Liver (tissue), 3 donors: ENCODE measurements at regions not wholly inside any gene's neighbourhood (a gene's known extent, or its start where the extent isn't known, plus 50 kb on each side); places are given as distances from the start of the nearest gene placed in this dataset.

Experiments
- FOXA1 ChIP-seq: IDR thresholded peaks from 2 replicates; pipeline ENCODE4 v1.6.1; 2016; ENCODE audit warnings: antibody characterized with exemption
- RAD21 ChIP-seq, 2 donors: IDR thresholded peaks; 2 replicates each; pipeline ENCODE4 v1.6.1; 2016; ENCODE audit warnings: antibody characterized with exemption in 2 of 2, mild to moderate bottlenecking in 2 of 2
- TF ChIP-seq, protein P1 (sequence below): fragments of 150-350 bp; IDR thresholded peaks from 2 replicates; pipeline ENCODE4 v1.5.1; 2017; ENCODE audit warnings: improper control_type of control experiment, low read depth, low read length; ENCODE audit not compliant: missing input control
- TF ChIP-seq, protein P2 (sequence below): IDR thresholded peaks from 2 replicates; pipeline ENCODE4 v1.6.1; 2016; ENCODE audit warnings: antibody characterized with exemption, mild to moderate bottlenecking
- TF ChIP-seq, protein P3 (sequence below): IDR thresholded peaks from 2 replicates; pipeline ENCODE4 v1.6.1; 2016; ENCODE audit warnings: antibody characterized with exemption
- donor health status: healthy.
- donor health status: healthy.

DNA sequence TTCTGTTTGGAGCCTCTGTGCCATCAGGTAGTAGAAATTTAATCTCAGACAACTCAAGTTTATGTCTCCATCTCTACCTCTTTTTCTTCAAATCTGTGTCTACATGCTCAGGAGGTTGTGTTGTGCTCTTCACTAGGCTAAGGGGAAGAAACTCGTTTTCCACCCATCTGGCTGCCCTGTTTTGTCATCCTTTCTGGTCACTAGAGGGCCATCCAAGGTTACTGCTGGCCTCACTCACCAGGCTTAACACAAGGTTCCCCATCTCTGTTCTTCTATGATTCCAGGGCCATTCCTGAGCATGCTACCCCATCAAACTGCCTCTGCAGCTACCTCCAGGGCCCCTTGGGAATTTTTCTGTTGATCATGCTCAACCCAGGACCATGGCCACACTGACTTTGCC lies 213.3 kb upstream of the FBXL7 start:
- TF ChIP-seq, protein P1, sequence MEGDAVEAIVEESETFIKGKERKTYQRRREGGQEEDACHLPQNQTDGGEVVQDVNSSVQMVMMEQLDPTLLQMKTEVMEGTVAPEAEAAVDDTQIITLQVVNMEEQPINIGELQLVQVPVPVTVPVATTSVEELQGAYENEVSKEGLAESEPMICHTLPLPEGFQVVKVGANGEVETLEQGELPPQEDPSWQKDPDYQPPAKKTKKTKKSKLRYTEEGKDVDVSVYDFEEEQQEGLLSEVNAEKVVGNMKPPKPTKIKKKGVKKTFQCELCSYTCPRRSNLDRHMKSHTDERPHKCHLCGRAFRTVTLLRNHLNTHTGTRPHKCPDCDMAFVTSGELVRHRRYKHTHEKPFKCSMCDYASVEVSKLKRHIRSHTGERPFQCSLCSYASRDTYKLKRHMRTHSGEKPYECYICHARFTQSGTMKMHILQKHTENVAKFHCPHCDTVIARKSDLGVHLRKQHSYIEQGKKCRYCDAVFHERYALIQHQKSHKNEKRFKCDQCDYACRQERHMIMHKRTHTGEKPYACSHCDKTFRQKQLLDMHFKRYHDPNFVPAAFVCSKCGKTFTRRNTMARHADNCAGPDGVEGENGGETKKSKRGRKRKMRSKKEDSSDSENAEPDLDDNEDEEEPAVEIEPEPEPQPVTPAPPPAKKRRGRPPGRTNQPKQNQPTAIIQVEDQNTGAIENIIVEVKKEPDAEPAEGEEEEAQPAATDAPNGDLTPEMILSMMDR, result peak; percentile 49
- TF ChIP-seq, protein P2, sequence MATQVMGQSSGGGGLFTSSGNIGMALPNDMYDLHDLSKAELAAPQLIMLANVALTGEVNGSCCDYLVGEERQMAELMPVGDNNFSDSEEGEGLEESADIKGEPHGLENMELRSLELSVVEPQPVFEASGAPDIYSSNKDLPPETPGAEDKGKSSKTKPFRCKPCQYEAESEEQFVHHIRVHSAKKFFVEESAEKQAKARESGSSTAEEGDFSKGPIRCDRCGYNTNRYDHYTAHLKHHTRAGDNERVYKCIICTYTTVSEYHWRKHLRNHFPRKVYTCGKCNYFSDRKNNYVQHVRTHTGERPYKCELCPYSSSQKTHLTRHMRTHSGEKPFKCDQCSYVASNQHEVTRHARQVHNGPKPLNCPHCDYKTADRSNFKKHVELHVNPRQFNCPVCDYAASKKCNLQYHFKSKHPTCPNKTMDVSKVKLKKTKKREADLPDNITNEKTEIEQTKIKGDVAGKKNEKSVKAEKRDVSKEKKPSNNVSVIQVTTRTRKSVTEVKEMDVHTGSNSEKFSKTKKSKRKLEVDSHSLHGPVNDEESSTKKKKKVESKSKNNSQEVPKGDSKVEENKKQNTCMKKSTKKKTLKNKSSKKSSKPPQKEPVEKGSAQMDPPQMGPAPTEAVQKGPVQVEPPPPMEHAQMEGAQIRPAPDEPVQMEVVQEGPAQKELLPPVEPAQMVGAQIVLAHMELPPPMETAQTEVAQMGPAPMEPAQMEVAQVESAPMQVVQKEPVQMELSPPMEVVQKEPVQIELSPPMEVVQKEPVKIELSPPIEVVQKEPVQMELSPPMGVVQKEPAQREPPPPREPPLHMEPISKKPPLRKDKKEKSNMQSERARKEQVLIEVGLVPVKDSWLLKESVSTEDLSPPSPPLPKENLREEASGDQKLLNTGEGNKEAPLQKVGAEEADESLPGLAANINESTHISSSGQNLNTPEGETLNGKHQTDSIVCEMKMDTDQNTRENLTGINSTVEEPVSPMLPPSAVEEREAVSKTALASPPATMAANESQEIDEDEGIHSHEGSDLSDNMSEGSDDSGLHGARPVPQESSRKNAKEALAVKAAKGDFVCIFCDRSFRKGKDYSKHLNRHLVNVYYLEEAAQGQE, result no peak
- TF ChIP-seq, protein P3, sequence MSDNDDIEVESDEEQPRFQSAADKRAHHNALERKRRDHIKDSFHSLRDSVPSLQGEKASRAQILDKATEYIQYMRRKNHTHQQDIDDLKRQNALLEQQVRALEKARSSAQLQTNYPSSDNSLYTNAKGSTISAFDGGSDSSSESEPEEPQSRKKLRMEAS, result no peak
- TF ChIP-seq FOXA1 (no peak), RAD21 (IDR thresholded peaks at IDR 0.05) (peak; percentile 85 to 89)
